ENCODE measurements at regions not wholly inside any gene's neighbourhood (a gene's known extent, or its start where the extent isn't known, plus 50 kb on each side); places are given as distances from the start of the nearest gene placed in this dataset.

DNA sequence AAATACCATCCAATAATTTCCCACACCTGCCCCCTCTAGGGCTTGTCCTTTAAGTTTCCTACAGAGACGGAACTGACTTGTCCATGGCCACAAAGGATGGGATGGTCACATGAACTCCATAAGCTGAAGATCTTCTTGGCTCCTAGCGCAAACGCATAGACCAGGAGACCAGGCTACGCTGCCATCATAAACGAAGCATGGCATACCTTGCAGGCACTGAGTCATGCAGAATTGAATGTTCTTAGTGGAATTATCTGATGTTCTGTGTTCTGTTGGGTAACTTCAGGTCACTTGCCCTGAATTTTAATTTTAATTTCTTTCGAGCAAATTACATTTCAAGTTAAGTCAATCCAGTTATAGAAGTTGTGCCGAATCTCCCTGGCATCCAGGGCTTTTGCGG, 96.4 kb upstream of the STARD13 start:
- TF ChIP-seq, protein P1, sequence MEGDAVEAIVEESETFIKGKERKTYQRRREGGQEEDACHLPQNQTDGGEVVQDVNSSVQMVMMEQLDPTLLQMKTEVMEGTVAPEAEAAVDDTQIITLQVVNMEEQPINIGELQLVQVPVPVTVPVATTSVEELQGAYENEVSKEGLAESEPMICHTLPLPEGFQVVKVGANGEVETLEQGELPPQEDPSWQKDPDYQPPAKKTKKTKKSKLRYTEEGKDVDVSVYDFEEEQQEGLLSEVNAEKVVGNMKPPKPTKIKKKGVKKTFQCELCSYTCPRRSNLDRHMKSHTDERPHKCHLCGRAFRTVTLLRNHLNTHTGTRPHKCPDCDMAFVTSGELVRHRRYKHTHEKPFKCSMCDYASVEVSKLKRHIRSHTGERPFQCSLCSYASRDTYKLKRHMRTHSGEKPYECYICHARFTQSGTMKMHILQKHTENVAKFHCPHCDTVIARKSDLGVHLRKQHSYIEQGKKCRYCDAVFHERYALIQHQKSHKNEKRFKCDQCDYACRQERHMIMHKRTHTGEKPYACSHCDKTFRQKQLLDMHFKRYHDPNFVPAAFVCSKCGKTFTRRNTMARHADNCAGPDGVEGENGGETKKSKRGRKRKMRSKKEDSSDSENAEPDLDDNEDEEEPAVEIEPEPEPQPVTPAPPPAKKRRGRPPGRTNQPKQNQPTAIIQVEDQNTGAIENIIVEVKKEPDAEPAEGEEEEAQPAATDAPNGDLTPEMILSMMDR (IDR thresholded peaks at IDR 0.05): no peak
- no peak for TF ChIP-seq POLR2A (IDR thresholded peaks at IDR 0.05)
